Colonic mucosa (tissue), 4 donors: ENCODE measurements at regions not wholly inside any gene's neighbourhood (a gene's known extent, or its start where the extent isn't known, plus 50 kb on each side); places are given as distances from the start of the nearest gene placed in this dataset.

ENCODE experiments used
- DNase-seq: peaks from one replicate; pipeline ENCODE4 v3.0.0-alpha.2; 2020
- H3K27ac ChIP-seq: fragments of 200-600 bp; one replicate; pipeline ENCODE4 v1.8.0; 2021
- H3K27me3 ChIP-seq: fragments of 200-600 bp; one replicate; pipeline ENCODE4 v1.8.0; 2021
- H3K36me3 ChIP-seq: fragments of 200-600 bp; one replicate; pipeline ENCODE4 v1.8.0; 2021
- H3K4me1 ChIP-seq: fragments of 200-600 bp; one replicate; pipeline ENCODE4 v1.8.0; 2021; ENCODE audit warnings: mild to moderate bottlenecking
- H3K4me3 ChIP-seq: fragments of 200-600 bp; one replicate; pipeline ENCODE4 v1.8.0; 2021
- H3K9ac ChIP-seq, 2 donors: one replicate each; pipeline ENCODE4 v1.7.0; 2013; ENCODE audit warnings: control low read depth in 2 of 2, low read depth in 2 of 2, low read length in 2 of 2
- H3K9me3 ChIP-seq: fragments of 200-600 bp; one replicate; pipeline ENCODE4 v1.8.0; 2021
- intact Hi-C: fragments of 100-400 bp; cut with DNase I; formaldehyde crosslinking; loops from one replicate; pipeline ENCODE4 v1.14.1; 2022
- TF ChIP-seq, protein P1 (sequence below): fragments of 200-600 bp; IDR thresholded peaks from one replicate; pipeline ENCODE4 v1.8.0; 2022; ENCODE audit warnings: antibody characterized with exemption, mild to moderate bottlenecking
- donor health status: healthy.
- donor health status: DM: no; HTN: no; CAD: no.
- donor health status: DM: no; HTN: no; CAD: no.

DNA sequence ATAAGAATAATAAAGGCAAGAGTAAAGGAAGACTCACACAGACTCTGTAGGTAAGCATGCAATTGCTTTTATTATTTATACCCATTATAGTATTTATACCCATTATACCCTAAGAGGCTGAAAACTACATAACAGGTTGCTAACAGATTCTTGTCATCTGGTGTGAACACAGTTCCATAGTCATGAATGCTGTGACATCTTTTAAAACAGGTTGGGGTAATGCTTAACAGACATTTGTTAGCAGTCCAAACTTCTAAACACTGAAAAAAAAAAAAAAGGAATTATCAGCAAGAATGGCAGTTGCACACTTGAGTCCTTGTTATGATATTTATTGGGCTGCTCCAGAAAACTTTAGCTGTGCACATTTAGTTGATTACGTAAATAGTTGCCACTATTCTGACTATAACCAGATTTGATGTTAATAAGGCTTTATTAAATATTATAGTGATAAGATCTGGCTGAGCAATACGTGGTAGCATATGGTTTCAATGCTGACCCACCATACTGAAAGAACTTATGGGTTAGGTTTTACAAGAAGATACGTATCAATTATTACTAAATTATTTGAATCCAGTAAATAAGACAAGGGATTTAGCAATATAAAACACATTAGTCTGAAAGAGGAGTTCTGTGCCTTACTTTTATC is 888.8 kb downstream of the LRRTM4 start:
- Histone ChIP-seq H3K27me3 (no peaks in the 10 kb centered on the region), H3K36me3 (no peaks in the 10 kb centered on the region), H3K4me1 (no peaks in the 10 kb centered on the region), H3K9me3 (no peaks in the 10 kb centered on the region), H3K9ac (no peak overlapping the region), H3K27ac (no peak overlapping the region), H3K4me3 (no peak overlapping the region)
- DNase-seq = no peak
- TF ChIP-seq, protein P1, sequence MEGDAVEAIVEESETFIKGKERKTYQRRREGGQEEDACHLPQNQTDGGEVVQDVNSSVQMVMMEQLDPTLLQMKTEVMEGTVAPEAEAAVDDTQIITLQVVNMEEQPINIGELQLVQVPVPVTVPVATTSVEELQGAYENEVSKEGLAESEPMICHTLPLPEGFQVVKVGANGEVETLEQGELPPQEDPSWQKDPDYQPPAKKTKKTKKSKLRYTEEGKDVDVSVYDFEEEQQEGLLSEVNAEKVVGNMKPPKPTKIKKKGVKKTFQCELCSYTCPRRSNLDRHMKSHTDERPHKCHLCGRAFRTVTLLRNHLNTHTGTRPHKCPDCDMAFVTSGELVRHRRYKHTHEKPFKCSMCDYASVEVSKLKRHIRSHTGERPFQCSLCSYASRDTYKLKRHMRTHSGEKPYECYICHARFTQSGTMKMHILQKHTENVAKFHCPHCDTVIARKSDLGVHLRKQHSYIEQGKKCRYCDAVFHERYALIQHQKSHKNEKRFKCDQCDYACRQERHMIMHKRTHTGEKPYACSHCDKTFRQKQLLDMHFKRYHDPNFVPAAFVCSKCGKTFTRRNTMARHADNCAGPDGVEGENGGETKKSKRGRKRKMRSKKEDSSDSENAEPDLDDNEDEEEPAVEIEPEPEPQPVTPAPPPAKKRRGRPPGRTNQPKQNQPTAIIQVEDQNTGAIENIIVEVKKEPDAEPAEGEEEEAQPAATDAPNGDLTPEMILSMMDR = no peak
- intact Hi-C loops = no loop called here

DNA sequence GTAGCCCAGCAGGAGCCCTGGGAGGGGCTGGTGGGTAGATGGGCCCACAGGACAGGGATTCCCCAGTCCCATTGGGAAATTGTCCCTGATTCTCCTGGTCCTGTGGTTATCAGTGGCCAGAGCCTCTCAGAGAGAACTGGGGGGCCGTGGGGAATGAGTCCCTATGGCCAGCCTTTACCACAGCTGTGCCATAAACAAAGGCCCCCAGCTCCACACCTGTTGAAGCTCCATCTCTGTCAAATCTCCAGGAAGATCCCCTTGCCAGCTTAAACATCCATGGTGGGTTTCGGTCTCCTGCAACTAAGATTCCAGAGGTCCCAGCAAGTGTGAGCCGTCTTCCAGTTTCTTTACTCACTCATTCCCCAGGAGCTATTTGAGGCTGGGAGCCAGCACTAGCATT is 897.1 kb downstream of the LRRTM4 start:
- H3K9me3 ChIP-seq = no peaks in the 10 kb centered on the region
- intact Hi-C loops = no loop called here
- DNase-seq = no peak
- H3K27me3 ChIP-seq = no peaks in the 10 kb centered on the region
- H3K27ac ChIP-seq = no peak overlapping the region
- no peak overlapping the region for H3K9ac ChIP-seq
- no peak overlapping the region for H3K4me3 ChIP-seq
- TF ChIP-seq, protein P1 = no peak
- no peaks in the 10 kb centered on the region for H3K4me1 ChIP-seq
- no peaks in the 10 kb centered on the region for H3K36me3 ChIP-seq

DNA sequence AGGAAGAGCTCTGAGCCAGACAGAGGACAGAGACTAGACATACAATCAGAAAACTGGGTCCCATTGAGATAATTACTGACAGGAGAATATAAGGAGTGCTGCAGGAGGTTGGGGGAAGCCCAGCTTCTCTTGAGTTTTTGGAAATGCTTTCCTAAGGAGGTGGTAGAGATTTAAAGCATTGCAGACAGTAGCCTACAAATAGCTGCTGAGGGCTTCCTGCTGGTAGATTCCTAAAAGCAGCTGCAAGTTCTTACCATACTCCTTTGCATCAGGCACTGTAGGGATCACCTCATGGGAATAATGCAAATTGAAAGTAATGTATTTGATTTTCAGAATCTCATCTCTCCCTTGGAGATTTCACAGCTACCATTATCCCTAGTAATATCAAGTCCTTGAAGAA is 902.6 kb upstream of the GCFC2 start:
- Histone ChIP-seq H3K4me1 (no peaks in the 10 kb centered on the region), H3K9me3 (no peaks in the 10 kb centered on the region), H3K27ac (no peak overlapping the region), H3K9ac (no peak overlapping the region), H3K4me3 (no peak overlapping the region), H3K36me3 (no peaks in the 10 kb centered on the region), H3K27me3 (no peaks in the 10 kb centered on the region)
- DNase-seq = no peak
- TF ChIP-seq, protein P1 = no peak
- intact Hi-C loops = no loop called here

DNA sequence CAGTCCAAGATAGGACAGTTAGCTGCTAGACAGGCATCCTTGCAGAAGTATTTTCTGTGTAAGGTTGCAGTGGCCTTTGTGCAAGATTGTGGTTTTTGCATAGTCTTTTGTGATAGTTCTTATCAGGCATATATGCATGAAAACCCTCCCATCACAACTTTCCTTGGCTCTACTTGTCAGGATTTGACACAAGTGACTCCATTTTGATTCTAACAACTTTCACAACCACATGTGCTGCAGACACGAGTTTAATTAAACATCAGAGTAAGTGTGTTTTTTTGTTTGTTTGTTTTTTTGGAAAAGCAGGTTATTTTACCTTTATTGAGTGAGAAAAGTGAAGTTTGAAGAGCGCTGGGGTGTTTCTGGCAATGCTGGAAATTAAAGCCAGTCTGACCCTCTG is 902.0 kb upstream of the GCFC2 start:
- H3K4me3 ChIP-seq = no peak overlapping the region
- no peak overlapping the region for H3K27ac ChIP-seq
- no peak overlapping the region for H3K9ac ChIP-seq
- H3K36me3 ChIP-seq = no peaks in the 10 kb centered on the region
- intact Hi-C loops = no loop called here
- no peak for DNase-seq
- H3K27me3 ChIP-seq = no peaks in the 10 kb centered on the region
- TF ChIP-seq, protein P1 = no peak
- no peaks in the 10 kb centered on the region for H3K4me1 ChIP-seq
- H3K9me3 ChIP-seq = no peaks in the 10 kb centered on the region

DNA sequence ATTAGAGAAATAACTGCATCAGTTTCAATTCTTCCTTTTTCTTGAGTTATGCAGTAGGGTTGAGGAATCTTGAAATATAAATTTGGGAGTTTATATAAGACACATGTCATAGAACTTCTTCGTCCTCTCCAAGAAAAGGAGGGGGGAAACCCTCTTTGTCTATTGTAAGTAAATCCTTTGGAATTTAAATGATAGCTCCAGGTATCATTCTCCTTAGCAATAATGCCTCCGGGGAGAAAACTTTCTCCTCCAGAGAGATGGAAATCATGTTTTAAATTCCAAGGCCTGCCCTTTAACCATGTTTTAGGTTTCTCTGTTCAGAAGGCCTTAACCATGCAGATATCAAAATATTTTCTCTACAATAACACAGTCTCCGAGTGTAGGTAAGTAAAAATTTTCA is 899.7 kb upstream of the GCFC2 start:
- Histone ChIP-seq H3K4me1 (no peaks in the 10 kb centered on the region), H3K27me3 (no peaks in the 10 kb centered on the region), H3K9me3 (no peaks in the 10 kb centered on the region), H3K27ac (no peak overlapping the region), H3K36me3 (no peaks in the 10 kb centered on the region), H3K4me3 (no peak overlapping the region), H3K9ac (no peak overlapping the region)
- DNase-seq = no peak
- intact Hi-C loops = no loop called here
- TF ChIP-seq, protein P1 = no peak
